Lower leg skin (tissue), 3 donors: ENCODE measurements at regions not wholly inside any gene's neighbourhood (a gene's known extent, or its start where the extent isn't known, plus 50 kb on each side); places are given as distances from the start of the nearest gene placed in this dataset.

Source experiments
- POLR2A ChIP-seq, 2 donors: fragments of 450-650 bp; IDR thresholded peaks; one replicate each; pipeline ENCODE4 v1.6.1; 2016 to 2017; ENCODE audit warnings: antibody characterized with exemption in 2 of 2, mild to moderate bottlenecking in 1 of 2, moderate library complexity in 1 of 2
- TF ChIP-seq, protein P1 (sequence below), 3 donors: fragments of 450-650 bp; IDR thresholded peaks; one replicate each; pipeline ENCODE4 v1.5.1; 2016; ENCODE audit warnings: antibody characterized with exemption in 3 of 3, mild to moderate bottlenecking in 3 of 3, moderate library complexity in 2 of 3

DNA sequence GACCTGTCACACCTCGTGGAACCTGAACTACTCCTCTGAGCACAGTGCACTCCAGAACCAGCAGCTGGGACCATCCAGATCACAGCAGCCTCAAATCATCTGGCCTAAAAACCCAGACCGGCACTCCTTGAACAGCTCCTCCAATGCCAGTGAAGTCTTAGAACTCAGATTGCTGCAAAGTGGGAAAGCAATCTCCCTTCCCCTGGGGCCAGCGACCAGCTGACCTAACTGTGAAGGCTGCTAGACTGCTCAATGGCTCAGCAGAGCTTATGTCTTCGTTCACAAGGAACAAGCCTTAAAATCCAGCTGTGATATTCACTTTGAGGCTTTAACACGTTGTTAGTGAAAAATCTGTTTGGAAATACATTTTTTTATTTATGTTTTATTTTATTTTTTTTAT is 243.2 kb downstream of the ANKRD60 start:
- TF ChIP-seq, protein P1, sequence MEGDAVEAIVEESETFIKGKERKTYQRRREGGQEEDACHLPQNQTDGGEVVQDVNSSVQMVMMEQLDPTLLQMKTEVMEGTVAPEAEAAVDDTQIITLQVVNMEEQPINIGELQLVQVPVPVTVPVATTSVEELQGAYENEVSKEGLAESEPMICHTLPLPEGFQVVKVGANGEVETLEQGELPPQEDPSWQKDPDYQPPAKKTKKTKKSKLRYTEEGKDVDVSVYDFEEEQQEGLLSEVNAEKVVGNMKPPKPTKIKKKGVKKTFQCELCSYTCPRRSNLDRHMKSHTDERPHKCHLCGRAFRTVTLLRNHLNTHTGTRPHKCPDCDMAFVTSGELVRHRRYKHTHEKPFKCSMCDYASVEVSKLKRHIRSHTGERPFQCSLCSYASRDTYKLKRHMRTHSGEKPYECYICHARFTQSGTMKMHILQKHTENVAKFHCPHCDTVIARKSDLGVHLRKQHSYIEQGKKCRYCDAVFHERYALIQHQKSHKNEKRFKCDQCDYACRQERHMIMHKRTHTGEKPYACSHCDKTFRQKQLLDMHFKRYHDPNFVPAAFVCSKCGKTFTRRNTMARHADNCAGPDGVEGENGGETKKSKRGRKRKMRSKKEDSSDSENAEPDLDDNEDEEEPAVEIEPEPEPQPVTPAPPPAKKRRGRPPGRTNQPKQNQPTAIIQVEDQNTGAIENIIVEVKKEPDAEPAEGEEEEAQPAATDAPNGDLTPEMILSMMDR (IDR thresholded peaks at IDR 0.05): no peak
- no peak for TF ChIP-seq POLR2A (IDR thresholded peaks at IDR 0.05)
